Neural progenitor cell (in vitro differentiated cells): ENCODE measurements at regions not wholly inside any gene's neighbourhood (a gene's known extent, or its start where the extent isn't known, plus 50 kb on each side); places are given as distances from the start of the nearest gene placed in this dataset.

Experiments
- DNase-seq: peaks from one replicate; pipeline ENCODE4 v3.0.0-alpha.2; 2016; ENCODE audit warnings: low spot score
- H2AFZ ChIP-seq: fragments of 200-600 bp; sonication (generic); replicated peaks from 2 replicates; pipeline ENCODE4 v1.6.1; 2016; ENCODE audit warnings: antibody characterized with exemption
- H3F3A ChIP-seq: fragments of 200-600 bp; sonication (generic); 2 replicates; pipeline ENCODE4 v1.6.1; 2016; ENCODE audit warnings: antibody characterized with exemption, low read depth
- H3K27ac ChIP-seq: fragments of 200-600 bp; sonication (generic); 2 replicates; pipeline ENCODE4 v1.5.1; 2016; ENCODE audit warnings: mild to moderate bottlenecking
- H3K27me3 ChIP-seq: fragments of 200-600 bp; sonication (generic); 2 replicates; pipeline ENCODE4 v1.6.1; 2016; ENCODE audit warnings: mild to moderate bottlenecking, moderate library complexity
- H3K36me3 ChIP-seq: fragments of 200-600 bp; sonication (generic); 2 replicates; pipeline ENCODE4 v1.5.1; 2016
- H3K4me1 ChIP-seq: fragments of 200-600 bp; sonication (generic); 2 replicates; pipeline ENCODE4 v1.6.1; 2016; ENCODE audit warnings: mixed run types
- H3K4me2 ChIP-seq: fragments of 200-600 bp; sonication (generic); 2 replicates; pipeline ENCODE4 v1.6.1; 2016
- H3K4me3 ChIP-seq: fragments of 200-600 bp; sonication (generic); 2 replicates; pipeline ENCODE4 v1.5.1; 2016
- H3K79me2 ChIP-seq: fragments of 200-600 bp; sonication (generic); 2 replicates; pipeline ENCODE4 v1.6.1; 2016; ENCODE audit warnings: low read depth
- H3K9ac ChIP-seq: fragments of 200-600 bp; sonication (generic); 2 replicates; pipeline ENCODE4 v1.6.1; 2016
- H3K9me3 ChIP-seq: fragments of 200-600 bp; sonication (generic); 2 replicates; pipeline ENCODE4 v1.5.1; 2016; ENCODE audit warnings: low read depth
- H4K20me1 ChIP-seq: fragments of 200-600 bp; sonication (generic); 2 replicates; pipeline ENCODE4 v1.6.1; 2016; ENCODE audit warnings: low read depth
- H3K27ac Mint-ChIP-seq: 3 replicates; pipeline ENCODE4 v1.8.0; 2021; ENCODE audit warnings: mixed read lengths
- H3K27me3 Mint-ChIP-seq: 2 replicates; pipeline ENCODE4 v1.8.0; 2022; ENCODE audit warnings: low read depth, mild to moderate bottlenecking, inconsistent platforms, moderate library complexity, mixed read lengths; ENCODE audit not compliant: insufficient read depth
- H3K36me3 Mint-ChIP-seq: 3 replicates; pipeline ENCODE4 v1.8.0; 2021; ENCODE audit warnings: mixed read lengths
- H3K4me1 Mint-ChIP-seq: 3 replicates; pipeline ENCODE4 v1.8.0; 2021; ENCODE audit warnings: mixed read lengths
- H3K4me3 Mint-ChIP-seq: 3 replicates; pipeline ENCODE4 v1.8.0; 2021; ENCODE audit warnings: mild to moderate bottlenecking, moderate library complexity, mixed read lengths
- H3K9me3 Mint-ChIP-seq: 3 replicates; pipeline ENCODE4 v1.8.0; 2020; ENCODE audit warnings: mixed read lengths
- EZH2 ChIP-seq: fragments of 200-600 bp; sonication (generic); IDR thresholded peaks from 2 replicates; pipeline ENCODE4 v1.6.1; 2017; ENCODE audit warnings: antibody characterized with exemption, mild to moderate bottlenecking, moderate library complexity
- EZH2phosphoT487 ChIP-seq: fragments of 200-600 bp; sonication (generic); IDR thresholded peaks from 2 replicates; pipeline ENCODE4 v1.6.1; 2017; ENCODE audit warnings: antibody characterized with exemption
- TF ChIP-seq, protein P1 (sequence below): fragments of 200-600 bp; sonication (generic); IDR thresholded peaks from 2 replicates; pipeline ENCODE4 v1.5.1; 2017; ENCODE audit warnings: antibody characterized with exemption, mild to moderate bottlenecking

DNA sequence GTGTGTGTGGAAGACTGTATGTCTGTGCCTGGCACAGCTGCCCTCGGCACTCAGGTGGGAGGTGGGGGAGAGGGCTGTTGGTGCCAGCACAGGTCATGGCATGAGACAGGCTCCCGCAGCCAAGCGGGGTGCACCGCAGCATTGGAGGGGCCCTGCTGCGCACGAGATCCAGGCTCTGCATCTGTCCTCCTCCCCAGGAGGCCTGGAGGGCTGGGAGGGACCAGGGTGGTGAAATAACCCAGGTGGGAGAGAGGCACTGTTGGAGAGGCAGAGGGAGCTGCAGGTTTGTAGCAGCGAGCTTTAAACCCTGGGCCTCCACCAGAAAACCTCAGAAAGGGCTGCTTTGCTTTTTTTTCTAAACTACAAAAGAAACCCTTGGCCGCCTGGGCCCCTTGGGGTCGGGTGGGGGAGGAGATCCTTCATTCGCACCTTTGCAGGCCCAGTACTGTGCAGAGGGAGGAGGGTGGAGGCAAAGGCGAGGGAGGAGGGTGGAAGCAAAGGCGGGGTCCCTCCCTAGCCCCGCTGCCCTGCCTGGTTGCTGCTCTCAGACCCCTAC, 241.7 kb downstream of the SEC14L1 start:
- no peak for TF ChIP-seq EZH2
- TF ChIP-seq, protein P1, sequence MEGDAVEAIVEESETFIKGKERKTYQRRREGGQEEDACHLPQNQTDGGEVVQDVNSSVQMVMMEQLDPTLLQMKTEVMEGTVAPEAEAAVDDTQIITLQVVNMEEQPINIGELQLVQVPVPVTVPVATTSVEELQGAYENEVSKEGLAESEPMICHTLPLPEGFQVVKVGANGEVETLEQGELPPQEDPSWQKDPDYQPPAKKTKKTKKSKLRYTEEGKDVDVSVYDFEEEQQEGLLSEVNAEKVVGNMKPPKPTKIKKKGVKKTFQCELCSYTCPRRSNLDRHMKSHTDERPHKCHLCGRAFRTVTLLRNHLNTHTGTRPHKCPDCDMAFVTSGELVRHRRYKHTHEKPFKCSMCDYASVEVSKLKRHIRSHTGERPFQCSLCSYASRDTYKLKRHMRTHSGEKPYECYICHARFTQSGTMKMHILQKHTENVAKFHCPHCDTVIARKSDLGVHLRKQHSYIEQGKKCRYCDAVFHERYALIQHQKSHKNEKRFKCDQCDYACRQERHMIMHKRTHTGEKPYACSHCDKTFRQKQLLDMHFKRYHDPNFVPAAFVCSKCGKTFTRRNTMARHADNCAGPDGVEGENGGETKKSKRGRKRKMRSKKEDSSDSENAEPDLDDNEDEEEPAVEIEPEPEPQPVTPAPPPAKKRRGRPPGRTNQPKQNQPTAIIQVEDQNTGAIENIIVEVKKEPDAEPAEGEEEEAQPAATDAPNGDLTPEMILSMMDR, result no peak
- no peak for TF ChIP-seq EZH2phosphoT487
- Histone ChIP-seq H2AFZ (no peak overlapping the region), H3K4me3 (peak overlapping the region; percentile 3), H3K4me1 (peaks cover 61% of the 10 kb centered on the region), H3K79me2 (peaks cover 100% of the 10 kb centered on the region), H3K27me3 (no peaks in the 10 kb centered on the region), H3K4me2 (peak overlapping the region; percentile 74), H3F3A (peaks cover 12% of the 10 kb centered on the region), H4K20me1 (peaks cover 98% of the 10 kb centered on the region), H3K36me3 (no peaks in the 10 kb centered on the region), H3K9ac (no peak overlapping the region), H3K9me3 (no peaks in the 10 kb centered on the region), H3K27ac (peak overlapping the region; percentile 75)
- Mint-ChIP-seq H3K27me3 (peaks cover 5% of the 10 kb centered on the region), H3K9me3 (no peaks in the 10 kb centered on the region), H3K4me1 (peaks cover 80% of the 10 kb centered on the region), H3K4me3 (peak overlapping the region; percentile 41), H3K36me3 (no peaks in the 10 kb centered on the region), H3K27ac (peak overlapping the region; percentile 83)
- peak; percentile 51 for DNase-seq

DNA sequence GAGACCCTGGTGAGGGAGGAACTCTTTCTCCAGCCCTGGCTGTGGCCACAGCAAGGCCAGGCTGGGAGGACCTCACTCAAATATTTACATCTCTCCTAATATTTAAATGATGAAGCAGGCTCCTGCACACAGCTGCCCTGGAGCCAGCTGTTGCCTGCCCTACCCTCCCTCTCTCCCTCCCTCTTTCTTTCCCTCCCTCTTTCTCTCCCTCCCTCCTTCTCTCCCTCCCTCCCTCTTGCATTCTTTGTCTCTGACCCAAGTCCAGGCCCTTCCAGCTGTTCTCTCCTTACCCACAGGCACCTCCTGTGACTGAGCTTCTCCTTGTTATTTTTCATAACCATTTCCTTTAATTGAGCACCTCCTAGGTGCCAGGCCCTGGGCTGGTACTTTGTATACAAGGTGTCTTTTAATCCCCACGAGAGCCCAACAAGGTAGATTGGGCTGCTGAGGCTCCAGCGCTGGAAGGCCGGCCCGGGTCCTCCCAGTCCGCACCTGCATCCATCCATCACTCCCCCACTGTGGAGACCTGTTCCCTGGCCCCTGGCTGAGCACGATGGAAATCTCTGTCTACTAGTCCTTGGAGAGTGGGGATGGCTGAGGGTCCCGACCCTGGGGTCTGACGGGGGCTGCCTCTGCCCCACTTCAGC, 242.3 kb downstream of the SEC14L1 start:
- no peak overlapping the region for H3K4me3 ChIP-seq
- H3K9me3 ChIP-seq, result no peaks in the 10 kb centered on the region
- peaks cover 60% of the 10 kb centered on the region for H3K4me1 ChIP-seq

GRCh38 chr17:77383613-77384608, 243.1 kb downstream of the SEC14L1 start:
- Mint-ChIP-seq H3K27ac (peak overlapping the region; percentile 88), H3K4me3 (peak overlapping the region; percentile 64), H3K4me1 (peaks cover 80% of the 10 kb centered on the region), H3K9me3 (no peaks in the 10 kb centered on the region), H3K27me3 (peaks cover 3% of the 10 kb centered on the region), H3K36me3 (no peaks in the 10 kb centered on the region)
- DNase-seq, result no peak
- no peak overlapping the region for H3K27ac ChIP-seq
- H3K4me1 ChIP-seq, result peaks cover 68% of the 10 kb centered on the region
- H3K9me3 ChIP-seq, result no peaks in the 10 kb centered on the region
- TF ChIP-seq, protein P1, result no peak
- TF ChIP-seq EZH2phosphoT487 (no peak), EZH2 (no peak)
- no peak overlapping the region for H3K4me2 ChIP-seq
- H3K27me3 ChIP-seq, result no peaks in the 10 kb centered on the region
- peaks cover 98% of the 10 kb centered on the region for H4K20me1 ChIP-seq
- no peak overlapping the region for H3K4me3 ChIP-seq
- H3K79me2 ChIP-seq, result peaks cover 100% of the 10 kb centered on the region
- H3K36me3 ChIP-seq, result no peaks in the 10 kb centered on the region
- H3F3A ChIP-seq, result peaks cover 22% of the 10 kb centered on the region
- no peak overlapping the region for H3K9ac ChIP-seq
- H2AFZ ChIP-seq, result no peak overlapping the region

More for the DNA sequence above, 242.3 kb downstream of the SEC14L1 start:
- Histone ChIP-seq H3K4me2 (peak overlapping the region; percentile 74), H3K9ac (no peak overlapping the region), H4K20me1 (peaks cover 98% of the 10 kb centered on the region), H3K79me2 (peaks cover 100% of the 10 kb centered on the region), H2AFZ (no peak overlapping the region), H3K27me3 (no peaks in the 10 kb centered on the region), H3F3A (peaks cover 15% of the 10 kb centered on the region), H3K36me3 (no peaks in the 10 kb centered on the region), H3K27ac (peak overlapping the region; percentile 75)
- H3K4me3 Mint-ChIP-seq, result no peak overlapping the region
- peaks cover 77% of the 10 kb centered on the region for H3K4me1 Mint-ChIP-seq
- no peak overlapping the region for H3K27ac Mint-ChIP-seq
- peaks cover 5% of the 10 kb centered on the region for H3K27me3 Mint-ChIP-seq
- TF ChIP-seq EZH2 (no peak), EZH2phosphoT487 (no peak)
- TF ChIP-seq, protein P1, result no peak
- no peaks in the 10 kb centered on the region for H3K9me3 Mint-ChIP-seq
- no peaks in the 10 kb centered on the region for H3K36me3 Mint-ChIP-seq
- DNase-seq, result no peak
